ENCODE measurements at regions not wholly inside any gene's neighbourhood (a gene's known extent, or its start where the extent isn't known, plus 50 kb on each side); places are given as distances from the start of the nearest gene placed in this dataset.

DNA sequence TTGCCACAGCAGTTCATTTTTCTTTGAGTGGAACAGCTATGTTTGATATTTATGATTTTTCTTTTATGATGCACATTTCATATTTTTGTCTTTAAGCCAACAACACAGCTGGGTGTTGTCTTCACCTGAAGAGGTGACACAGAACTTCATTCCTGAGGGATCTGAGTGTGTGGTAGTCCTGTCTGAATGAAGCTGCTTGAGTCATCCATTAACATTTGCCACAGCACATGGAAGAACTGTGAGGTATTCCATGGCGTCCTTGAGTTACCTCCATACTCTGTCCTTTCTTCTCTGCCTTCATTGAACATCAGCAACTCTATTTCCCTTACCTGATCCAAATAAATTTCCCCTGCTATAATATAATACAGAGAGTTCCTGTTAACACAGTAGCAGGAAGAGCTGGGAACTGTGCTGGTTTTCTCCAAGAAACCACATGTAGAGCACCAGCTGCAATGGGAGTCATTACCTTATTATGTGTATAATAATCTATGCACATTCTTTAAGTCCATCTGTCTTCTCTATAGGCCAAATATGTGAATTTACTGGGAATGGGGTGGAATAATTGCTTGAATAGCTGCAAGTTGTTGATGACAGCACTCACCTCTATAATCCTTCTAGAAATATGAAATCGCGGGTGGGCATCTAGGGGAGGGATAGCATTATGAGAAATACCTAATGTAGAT, 72.4 kb upstream of the TAC1 start:
- TF ChIP-seq TCF12 (IDR thresholded peaks at IDR 0.05; ENCODE audit: low read depth, low read length) (no peak), POLR2A (IDR thresholded peaks at IDR 0.05; ENCODE audit: low read depth, low read length) (no peak), SMAD1 (IDR thresholded peaks at IDR 0.05; ENCODE audit: low read depth, partially characterized antibody) (no peak), LARP7 (IDR thresholded peaks at IDR 0.05) (no peak), BRCA1 (IDR thresholded peaks at IDR 0.05; ENCODE audit: low read depth, low read length) (no peak), NRF1 (conservative IDR thresholded peaks at IDR 0.05; ENCODE audit: low read depth, low read length) (no peak), BMI1 (IDR thresholded peaks at IDR 0.05; ENCODE audit: borderline replicate concordance) (no peak), GATAD2B (conservative IDR thresholded peaks at IDR 0.05; ENCODE audit: low read depth) (no peak), EZH2 (IDR thresholded peaks at IDR 0.05; ENCODE audit: borderline replicate concordance, control insufficient read depth, low read depth, low read length) (no peak), NR2C1 (IDR thresholded peaks at IDR 0.05) (no peak), CREM (IDR thresholded peaks at IDR 0.05; ENCODE audit: low read depth) (no peak)
- TF ChIP-seq, protein P1, sequence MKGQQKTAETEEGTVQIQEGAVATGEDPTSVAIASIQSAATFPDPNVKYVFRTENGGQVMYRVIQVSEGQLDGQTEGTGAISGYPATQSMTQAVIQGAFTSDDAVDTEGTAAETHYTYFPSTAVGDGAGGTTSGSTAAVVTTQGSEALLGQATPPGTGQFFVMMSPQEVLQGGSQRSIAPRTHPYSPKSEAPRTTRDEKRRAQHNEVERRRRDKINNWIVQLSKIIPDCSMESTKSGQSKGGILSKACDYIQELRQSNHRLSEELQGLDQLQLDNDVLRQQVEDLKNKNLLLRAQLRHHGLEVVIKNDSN (IDR thresholded peaks at IDR 0.05; ENCODE audit: borderline replicate concordance, extremely low read length, insufficient read depth, low read depth, low read length): no peak
- TF ChIP-seq, protein P2, sequence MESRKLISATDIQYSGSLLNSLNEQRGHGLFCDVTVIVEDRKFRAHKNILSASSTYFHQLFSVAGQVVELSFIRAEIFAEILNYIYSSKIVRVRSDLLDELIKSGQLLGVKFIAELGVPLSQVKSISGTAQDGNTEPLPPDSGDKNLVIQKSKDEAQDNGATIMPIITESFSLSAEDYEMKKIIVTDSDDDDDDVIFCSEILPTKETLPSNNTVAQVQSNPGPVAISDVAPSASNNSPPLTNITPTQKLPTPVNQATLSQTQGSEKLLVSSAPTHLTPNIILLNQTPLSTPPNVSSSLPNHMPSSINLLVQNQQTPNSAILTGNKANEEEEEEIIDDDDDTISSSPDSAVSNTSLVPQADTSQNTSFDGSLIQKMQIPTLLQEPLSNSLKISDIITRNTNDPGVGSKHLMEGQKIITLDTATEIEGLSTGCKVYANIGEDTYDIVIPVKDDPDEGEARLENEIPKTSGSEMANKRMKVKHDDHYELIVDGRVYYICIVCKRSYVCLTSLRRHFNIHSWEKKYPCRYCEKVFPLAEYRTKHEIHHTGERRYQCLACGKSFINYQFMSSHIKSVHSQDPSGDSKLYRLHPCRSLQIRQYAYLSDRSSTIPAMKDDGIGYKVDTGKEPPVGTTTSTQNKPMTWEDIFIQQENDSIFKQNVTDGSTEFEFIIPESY (IDR thresholded peaks at IDR 0.05): no peak
- TF ChIP-seq, protein P3, sequence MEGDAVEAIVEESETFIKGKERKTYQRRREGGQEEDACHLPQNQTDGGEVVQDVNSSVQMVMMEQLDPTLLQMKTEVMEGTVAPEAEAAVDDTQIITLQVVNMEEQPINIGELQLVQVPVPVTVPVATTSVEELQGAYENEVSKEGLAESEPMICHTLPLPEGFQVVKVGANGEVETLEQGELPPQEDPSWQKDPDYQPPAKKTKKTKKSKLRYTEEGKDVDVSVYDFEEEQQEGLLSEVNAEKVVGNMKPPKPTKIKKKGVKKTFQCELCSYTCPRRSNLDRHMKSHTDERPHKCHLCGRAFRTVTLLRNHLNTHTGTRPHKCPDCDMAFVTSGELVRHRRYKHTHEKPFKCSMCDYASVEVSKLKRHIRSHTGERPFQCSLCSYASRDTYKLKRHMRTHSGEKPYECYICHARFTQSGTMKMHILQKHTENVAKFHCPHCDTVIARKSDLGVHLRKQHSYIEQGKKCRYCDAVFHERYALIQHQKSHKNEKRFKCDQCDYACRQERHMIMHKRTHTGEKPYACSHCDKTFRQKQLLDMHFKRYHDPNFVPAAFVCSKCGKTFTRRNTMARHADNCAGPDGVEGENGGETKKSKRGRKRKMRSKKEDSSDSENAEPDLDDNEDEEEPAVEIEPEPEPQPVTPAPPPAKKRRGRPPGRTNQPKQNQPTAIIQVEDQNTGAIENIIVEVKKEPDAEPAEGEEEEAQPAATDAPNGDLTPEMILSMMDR (IDR thresholded peaks at IDR 0.05 in 2 of 3, conservative IDR thresholded peaks at IDR 0.05 in 1 of 3; ENCODE audit: control insufficient read depth in 2 of 3, extremely low read depth in 1 of 3, insufficient read depth in 1 of 3, low read depth in 3 of 3, low read length in 3 of 3): no peak

Measured in GM12878 (cell line).